ENCODE measurements at regions not wholly inside any gene's neighbourhood (a gene's known extent, or its start where the extent isn't known, plus 50 kb on each side); places are given as distances from the start of the nearest gene placed in this dataset.
"Not testable (repeated sequence)": the region's sequence is repeated elsewhere in the genome, so short reads cannot be mapped to it uniquely, and the experiment has no call there.

GRCh38 chr6:140462076-140462452 is 1087.6 kb upstream of the CITED2 start:
- CTCF ChIA-PET: no interaction called here
- DNase-seq: no peak
- no peaks in the 10 kb centered on the region for H3K9me3 Mint-ChIP-seq

GRCh38 chr6:140460267-140460666 is 1085.8 kb upstream of the CITED2 start:
- no peak for DNase-seq
- Mint-ChIP-seq H3K4me1 (no peaks in the 10 kb centered on the region), H3K9me3 (no peaks in the 10 kb centered on the region), H3K36me3 (ENCODE audit: low read depth) (no peaks in the 10 kb centered on the region), H3K27ac (no peak overlapping the region), H3K27me3 (peaks cover 2% of the 10 kb centered on the region), H3K4me3 (no peak overlapping the region)
- POLR2A ChIA-PET: no interaction called here
- CTCF ChIA-PET: no interaction called here

More at GRCh38 chr6:140462076-140462452, 1087.6 kb upstream of the CITED2 start:
- Mint-ChIP-seq H3K27me3 (peaks cover 2% of the 10 kb centered on the region), H3K36me3 (ENCODE audit: low read depth) (no peaks in the 10 kb centered on the region), H3K4me3 (no peak overlapping the region), H3K27ac (no peak overlapping the region), H3K4me1 (no peaks in the 10 kb centered on the region)
- POLR2A ChIA-PET: no interaction called here

DNA sequence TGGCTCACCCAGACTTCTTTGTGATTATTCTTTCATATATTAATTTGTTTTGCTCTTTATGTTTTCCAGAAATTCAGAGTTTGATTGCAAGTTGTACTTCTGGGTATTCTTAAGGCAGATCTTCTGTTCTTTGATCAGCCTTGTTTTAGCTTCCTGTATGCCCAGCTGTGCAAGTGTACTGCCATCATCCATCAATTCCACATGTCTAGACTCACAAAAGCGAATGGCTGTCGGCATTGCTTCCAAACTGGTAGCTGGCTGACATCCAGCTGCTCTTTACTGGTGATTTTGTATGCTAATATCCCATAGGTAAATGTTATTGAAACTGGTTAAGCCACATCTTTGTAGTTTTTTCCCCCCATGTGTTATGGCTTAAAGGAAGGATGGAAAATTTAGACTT is 1084.8 kb upstream of the CITED2 start:
- CTCF ChIA-PET: no interaction called here
- no peaks in the 10 kb centered on the region for H3K4me1 Mint-ChIP-seq
- POLR2A ChIA-PET: no interaction called here

GRCh38 chr6:140446241-140446640 is 1071.8 kb upstream of the CITED2 start:
- Mint-ChIP-seq H3K27ac (no peak overlapping the region), H3K27me3 (no peaks in the 10 kb centered on the region), H3K4me1 (no peaks in the 10 kb centered on the region), H3K9me3 (no peaks in the 10 kb centered on the region), H3K4me3 (no peak overlapping the region), H3K36me3 (ENCODE audit: low read depth) (no peaks in the 10 kb centered on the region)
- DNase-seq: no peak
- ChIA-PET POLR2A (no interaction called here), CTCF (no interaction called here)

More for the DNA sequence above, 1084.8 kb upstream of the CITED2 start:
- Mint-ChIP-seq H3K27me3 (peaks cover 2% of the 10 kb centered on the region), H3K27ac (no peak overlapping the region), H3K4me3 (no peak overlapping the region), H3K9me3 (no peaks in the 10 kb centered on the region), H3K36me3 (ENCODE audit: low read depth) (no peaks in the 10 kb centered on the region)
- no peak for DNase-seq

DNA sequence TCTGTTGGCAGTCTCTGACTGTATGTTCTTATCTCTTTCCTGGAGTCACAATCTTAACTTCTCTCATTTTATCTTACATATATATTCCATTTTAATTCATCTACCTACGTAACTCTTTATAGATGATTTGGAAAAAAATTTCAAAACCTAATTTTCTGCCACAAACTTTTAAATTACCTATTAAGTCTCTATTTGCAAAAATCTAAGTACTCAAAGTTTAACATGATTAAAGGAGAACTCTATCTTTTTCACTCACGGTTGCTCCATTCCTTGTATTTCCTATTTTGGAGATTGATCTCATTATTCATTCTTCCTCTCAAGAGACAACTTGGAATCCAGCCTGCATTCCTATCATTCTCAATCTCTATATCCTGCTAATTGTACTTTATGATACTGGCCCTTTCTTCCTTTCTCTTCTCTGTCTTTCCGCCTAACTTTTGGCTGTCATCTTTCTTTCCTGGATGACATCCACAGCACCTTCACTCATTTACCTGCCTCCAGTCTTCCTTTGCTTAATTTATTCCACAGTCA is 1071.1 kb upstream of the CITED2 start:
- Mint-ChIP-seq H3K4me3 (no peak overlapping the region), H3K27me3 (no peaks in the 10 kb centered on the region), H3K4me1 (no peaks in the 10 kb centered on the region), H3K9me3 (no peaks in the 10 kb centered on the region), H3K36me3 (ENCODE audit: low read depth) (no peaks in the 10 kb centered on the region), H3K27ac (no peak overlapping the region)
- ChIA-PET POLR2A (no interaction called here), CTCF (no interaction called here)
- no peak for DNase-seq

GRCh38 chr6:140443112-140443511 is 1068.7 kb upstream of the CITED2 start:
- H3K36me3 Mint-ChIP-seq (ENCODE audit: low read depth); H3K9me3 Mint-ChIP-seq; DNase-seq; H3K27me3 Mint-ChIP-seq; H3K4me3 Mint-ChIP-seq; H3K4me1 Mint-ChIP-seq; POLR2A ChIA-PET; H3K27ac Mint-ChIP-seq: not testable (repeated sequence)
- CTCF ChIA-PET: interaction anchor here (0.7 kb wide), 1 partner anchor 895 kb away, joined by 4 read pairs; no protein-coding TSS in a partner anchor

DNA sequence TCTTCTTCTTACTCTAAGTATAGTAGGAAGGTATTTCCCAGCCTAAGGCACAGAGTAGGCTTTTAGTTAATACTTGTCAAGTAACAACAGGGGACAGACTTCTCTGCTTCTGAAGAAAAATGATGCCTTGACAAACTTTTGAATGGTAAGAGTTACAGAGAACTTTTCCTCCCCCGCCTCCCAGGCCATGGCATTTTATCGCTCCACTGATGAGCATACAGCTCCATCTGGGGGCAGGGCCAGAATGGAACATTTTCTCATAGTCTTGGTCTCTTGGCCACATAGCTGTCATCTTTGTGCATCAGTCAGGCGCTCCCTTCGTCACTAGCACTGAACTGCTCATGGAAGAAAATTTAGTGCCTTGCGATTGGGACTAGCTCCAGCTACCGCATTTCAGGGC is 1066.8 kb upstream of the CITED2 start:
- H3K4me3 Mint-ChIP-seq: no peak overlapping the region
- no peak overlapping the region for H3K27ac Mint-ChIP-seq
- no peaks in the 10 kb centered on the region for H3K36me3 Mint-ChIP-seq (ENCODE audit: low read depth)
- no peaks in the 10 kb centered on the region for H3K9me3 Mint-ChIP-seq
- DNase-seq: no peak
- POLR2A ChIA-PET: no interaction called here
- CTCF ChIA-PET: no interaction called here
- H3K4me1 Mint-ChIP-seq: no peaks in the 10 kb centered on the region
- no peaks in the 10 kb centered on the region for H3K27me3 Mint-ChIP-seq

DNA sequence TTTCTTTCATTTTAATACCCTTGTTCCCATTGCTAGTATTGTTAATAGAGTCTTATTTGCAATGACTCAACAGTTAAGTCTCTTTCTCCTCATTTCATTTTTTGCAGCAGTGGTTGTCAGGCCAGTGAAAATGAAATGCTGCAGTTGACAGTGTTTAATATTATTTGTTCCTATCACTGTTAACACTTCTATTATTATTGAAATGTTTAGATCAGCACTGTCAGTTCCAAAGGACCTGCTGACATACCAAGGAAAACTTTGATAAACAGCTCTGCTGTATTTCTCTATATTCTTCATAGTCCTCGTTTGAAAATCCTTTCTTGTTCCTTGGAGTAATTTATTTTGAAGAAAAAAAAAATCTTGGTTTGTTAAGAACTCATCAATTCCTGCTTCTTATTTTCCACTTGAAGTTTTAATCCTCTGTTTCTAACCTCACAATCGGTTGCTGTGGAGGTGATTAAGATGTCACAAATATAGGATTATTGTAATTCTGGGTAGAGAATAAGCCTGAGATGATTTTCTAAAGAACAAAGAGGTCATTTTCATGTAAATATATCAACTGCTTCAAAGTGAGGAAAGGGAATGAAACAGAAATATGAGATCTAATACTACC is 1065.9 kb upstream of the CITED2 start:
- Mint-ChIP-seq H3K4me1 (no peaks in the 10 kb centered on the region), H3K36me3 (ENCODE audit: low read depth) (no peaks in the 10 kb centered on the region), H3K9me3 (no peaks in the 10 kb centered on the region), H3K27me3 (no peaks in the 10 kb centered on the region), H3K27ac (no peak overlapping the region), H3K4me3 (no peak overlapping the region)
- POLR2A ChIA-PET: no interaction called here
- DNase-seq: no peak
- CTCF ChIA-PET: no interaction called here

- H3K4me3 Mint-ChIP-seq: no peak overlapping the region
- H3K36me3 Mint-ChIP-seq (ENCODE audit: low read depth): no peaks in the 10 kb centered on the region
- ChIA-PET POLR2A (no interaction called here), CTCF (no interaction called here)
- H3K27ac Mint-ChIP-seq: no peak overlapping the region
- H3K27me3 Mint-ChIP-seq: no peaks in the 10 kb centered on the region
- DNase-seq: no peak
- H3K9me3 Mint-ChIP-seq: no peaks in the 10 kb centered on the region
- H3K4me1 Mint-ChIP-seq: no peaks in the 10 kb centered on the region
Observed at GRCh38 chr6:140438346-140438735, 1063.9 kb upstream of the CITED2 start.

GRCh38 chr6:140437619-140438345 is 1063.3 kb upstream of the CITED2 start:
- Mint-ChIP-seq H3K4me3 (no peak overlapping the region), H3K9me3 (no peaks in the 10 kb centered on the region), H3K27me3 (no peaks in the 10 kb centered on the region), H3K27ac (no peak overlapping the region), H3K4me1 (no peaks in the 10 kb centered on the region), H3K36me3 (ENCODE audit: low read depth) (no peaks in the 10 kb centered on the region)
- ChIA-PET POLR2A (no interaction called here), CTCF (no interaction called here)
- DNase-seq: no peak

DNA sequence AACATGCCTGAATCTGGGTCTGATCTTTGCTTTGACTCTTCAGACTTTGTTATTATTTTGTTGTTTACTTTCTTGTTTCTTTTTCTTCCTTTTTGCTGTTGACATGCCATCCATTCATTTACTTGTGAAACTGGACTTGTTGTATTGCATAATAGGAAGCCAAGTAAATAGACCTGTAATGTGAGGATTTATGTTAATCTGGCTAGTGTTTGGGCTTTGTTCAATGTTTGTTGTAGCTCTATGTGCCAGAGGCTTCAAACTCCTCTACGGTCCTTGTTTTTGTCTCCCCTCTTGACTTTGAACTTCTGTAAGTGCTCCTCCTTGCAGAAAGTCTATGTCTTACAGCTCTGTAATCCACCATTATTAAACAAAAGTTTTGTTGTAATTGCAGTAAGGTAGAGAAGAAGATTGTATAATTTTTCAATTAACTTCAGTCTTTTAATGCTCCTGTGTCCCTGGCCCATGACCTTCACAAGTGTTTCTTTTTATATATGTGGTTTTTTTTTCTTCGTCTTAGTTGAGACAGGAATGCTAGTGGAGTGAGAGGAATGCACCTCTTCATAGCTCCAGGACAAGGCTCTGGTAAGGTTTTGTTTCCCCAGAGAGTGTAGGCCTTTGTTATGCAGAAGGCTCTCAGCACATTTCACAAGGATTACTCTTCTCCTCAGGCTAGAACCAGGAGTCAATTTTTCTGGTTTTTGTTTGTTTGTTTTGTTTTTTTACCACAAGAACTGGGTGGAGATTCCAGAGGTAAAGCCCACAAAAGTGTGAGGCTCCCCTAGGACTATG is 1061.8 kb upstream of the CITED2 start:
- H3K36me3 Mint-ChIP-seq (ENCODE audit: low read depth): no peaks in the 10 kb centered on the region
- no peaks in the 10 kb centered on the region for H3K4me1 Mint-ChIP-seq
- no peaks in the 10 kb centered on the region for H3K27me3 Mint-ChIP-seq
- H3K9me3 Mint-ChIP-seq: no peaks in the 10 kb centered on the region
- CTCF ChIA-PET: no interaction called here
- no peak overlapping the region for H3K4me3 Mint-ChIP-seq
- no peak for DNase-seq
- POLR2A ChIA-PET: no interaction called here
- no peak overlapping the region for H3K27ac Mint-ChIP-seq

GRCh38 chr6:140434761-140435160 is 1060.3 kb upstream of the CITED2 start:
- H3K27me3 Mint-ChIP-seq: no peaks in the 10 kb centered on the region
- H3K4me3 Mint-ChIP-seq: no peak overlapping the region
- no peaks in the 10 kb centered on the region for H3K4me1 Mint-ChIP-seq
- ChIA-PET CTCF (no interaction called here), POLR2A (no interaction called here)
- H3K9me3 Mint-ChIP-seq: no peaks in the 10 kb centered on the region
- H3K36me3 Mint-ChIP-seq (ENCODE audit: low read depth): no peaks in the 10 kb centered on the region
- no peak for DNase-seq
- no peak overlapping the region for H3K27ac Mint-ChIP-seq

DNA sequence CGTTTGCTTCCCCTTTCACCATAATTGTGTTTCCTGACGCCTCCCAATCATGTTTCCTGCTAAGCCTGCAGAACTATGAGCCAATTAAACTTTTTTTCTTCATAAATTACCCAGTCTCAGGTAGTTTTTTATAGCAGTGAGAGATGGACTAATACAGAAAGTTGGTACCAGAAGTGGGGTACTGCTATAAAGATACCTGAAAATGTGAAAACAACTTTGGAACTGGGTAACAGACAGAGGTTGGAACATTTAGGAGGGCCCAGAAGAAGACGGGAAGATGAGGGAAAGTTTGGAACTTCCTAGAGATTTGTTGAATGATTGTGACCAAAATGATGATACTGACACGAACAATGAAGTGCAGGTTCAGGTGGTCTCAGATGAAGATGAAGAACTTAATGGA is 1058.6 kb upstream of the CITED2 start:
- H3K27ac Mint-ChIP-seq: no peak overlapping the region
- H3K27me3 Mint-ChIP-seq: no peaks in the 10 kb centered on the region
- H3K4me3 Mint-ChIP-seq: no peak overlapping the region
- CTCF ChIA-PET: no interaction called here
- H3K4me1 Mint-ChIP-seq: no peaks in the 10 kb centered on the region
- no peak for DNase-seq
- POLR2A ChIA-PET: no interaction called here
- H3K36me3 Mint-ChIP-seq (ENCODE audit: low read depth): no peaks in the 10 kb centered on the region
- no peaks in the 10 kb centered on the region for H3K9me3 Mint-ChIP-seq

Data from activated CD4-positive, alpha-beta T cell treated with anti-CD3 and anti-CD28 coated beads, Interleukin-2, amount 10 ng/mL, durations not matched to agents 7 days and 5 days (primary cell).